GM18873 (cell line): ENCODE measurements at regions not wholly inside any gene's neighbourhood (a gene's known extent, or its start where the extent isn't known, plus 50 kb on each side); places are given as distances from the start of the nearest gene placed in this dataset.

ENCODE experiments used
- ATAC-seq: cut with Tn5 transposase; IDR thresholded peaks from one replicate; pipeline ENCODE4 v1.9.1; 2021; ENCODE audit warnings: mild to moderate bottlenecking, moderate library complexity, moderate number of reproducible peaks; ENCODE audit not compliant: unreplicated experiment, low FRiP score

- ATAC-seq = no peak
Observed at GRCh38 chr9:85215416-85215815, 526.3 kb downstream of the AGTPBP1 start.

DNA sequence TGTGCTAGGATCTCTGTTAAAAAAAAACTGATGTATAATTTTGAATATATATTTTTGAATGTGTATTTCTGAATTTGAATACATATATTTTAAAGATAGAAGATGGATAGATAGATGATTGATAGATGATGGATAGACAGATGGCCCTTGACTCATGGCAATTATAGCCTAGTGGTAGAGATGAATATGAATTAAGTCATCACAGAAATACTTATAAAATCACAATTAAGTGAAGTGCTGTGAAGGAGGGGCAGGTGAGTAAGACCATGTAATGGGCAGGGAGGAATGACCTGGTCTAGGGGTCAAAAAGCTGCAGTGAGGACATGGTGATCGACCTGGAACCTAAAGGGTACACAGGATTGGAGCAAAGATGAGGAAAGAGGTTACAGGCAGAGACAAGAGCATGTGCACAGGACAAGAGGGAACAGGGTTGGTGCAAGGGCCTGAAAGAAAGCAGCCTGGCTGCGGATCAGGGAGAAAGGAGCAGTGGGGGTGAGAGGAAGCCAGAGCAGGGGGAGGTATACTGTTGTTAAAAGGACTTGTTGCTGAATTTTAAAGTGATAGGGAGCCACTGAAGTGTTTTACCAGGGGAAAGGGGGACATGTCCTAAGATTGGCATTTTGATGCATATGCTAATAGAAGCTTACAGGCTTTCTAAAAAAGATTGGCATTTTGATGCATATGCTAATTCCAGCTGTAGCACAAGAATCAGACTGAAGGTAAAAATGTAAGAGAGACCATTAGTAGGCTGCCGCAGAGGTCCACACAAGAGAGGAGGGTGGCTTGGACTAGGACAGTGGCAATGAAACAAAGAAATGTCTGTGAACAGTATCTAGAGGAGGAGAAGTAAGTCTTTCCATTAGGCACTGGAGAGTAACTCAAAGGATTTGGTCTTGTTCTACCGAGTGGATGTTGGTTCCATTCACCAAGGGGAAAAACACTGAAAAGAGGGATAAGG is 527.8 kb downstream of the AGTPBP1 start:
- ATAC-seq = no peak

DNA sequence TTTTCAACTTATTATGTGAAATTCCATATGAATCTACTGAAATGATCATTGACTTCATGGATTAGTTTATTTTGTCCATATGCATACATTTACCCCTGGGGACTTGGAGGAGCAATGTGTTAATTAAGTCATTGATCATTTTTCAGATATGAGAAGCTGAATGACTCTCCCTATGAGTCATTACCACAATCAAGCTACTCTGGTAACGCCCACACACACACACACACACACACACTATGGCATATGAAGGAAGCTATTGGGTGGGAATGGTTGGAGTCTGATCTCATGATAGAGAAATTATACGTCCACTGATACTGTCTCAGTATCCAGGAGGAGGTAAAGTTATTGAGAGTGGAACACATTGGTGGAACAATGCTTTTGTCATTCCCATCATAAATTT is 528.9 kb downstream of the AGTPBP1 start:
- no peak for ATAC-seq

DNA sequence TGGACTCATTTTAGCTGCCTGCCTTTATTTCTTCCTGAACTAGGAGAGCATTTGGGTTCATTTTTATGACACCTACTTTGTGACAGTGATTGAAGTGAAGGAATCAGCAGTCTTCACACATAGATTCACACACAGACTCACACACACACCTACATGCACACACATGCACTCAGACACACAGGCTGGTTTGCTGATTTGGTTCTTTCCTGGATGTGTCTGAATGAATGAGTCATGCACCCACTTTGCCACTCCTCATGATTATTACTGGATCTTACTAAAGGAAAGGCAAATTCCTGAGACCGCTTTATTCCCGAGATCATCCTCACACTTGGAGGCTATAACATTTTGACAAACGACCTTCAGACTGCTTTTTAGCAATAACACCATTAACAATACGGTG is 529.5 kb downstream of the AGTPBP1 start:
- no peak for ATAC-seq

GRCh38 chr9:85208666-85209065 is 533.1 kb downstream of the AGTPBP1 start:
- no peak for ATAC-seq

GRCh38 chr9:85204176-85204575 is 534.6 kb downstream of the NTRK2 start:
- no peak for ATAC-seq

- ATAC-seq = no peak
Observed at GRCh38 chr9:85202596-85202995, 533.1 kb downstream of the NTRK2 start.

GRCh38 chr9:85200726-85201404 is 531.3 kb downstream of the NTRK2 start:
- ATAC-seq = no peak

GRCh38 chr9:85199866-85200495 is 530.5 kb downstream of the NTRK2 start:
- no peak for ATAC-seq

GRCh38 chr9:85192750-85193149 is 523.2 kb downstream of the NTRK2 start:
- ATAC-seq = no peak

GRCh38 chr9:85186218-85186585 is 516.7 kb downstream of the NTRK2 start:
- ATAC-seq = no peak

DNA sequence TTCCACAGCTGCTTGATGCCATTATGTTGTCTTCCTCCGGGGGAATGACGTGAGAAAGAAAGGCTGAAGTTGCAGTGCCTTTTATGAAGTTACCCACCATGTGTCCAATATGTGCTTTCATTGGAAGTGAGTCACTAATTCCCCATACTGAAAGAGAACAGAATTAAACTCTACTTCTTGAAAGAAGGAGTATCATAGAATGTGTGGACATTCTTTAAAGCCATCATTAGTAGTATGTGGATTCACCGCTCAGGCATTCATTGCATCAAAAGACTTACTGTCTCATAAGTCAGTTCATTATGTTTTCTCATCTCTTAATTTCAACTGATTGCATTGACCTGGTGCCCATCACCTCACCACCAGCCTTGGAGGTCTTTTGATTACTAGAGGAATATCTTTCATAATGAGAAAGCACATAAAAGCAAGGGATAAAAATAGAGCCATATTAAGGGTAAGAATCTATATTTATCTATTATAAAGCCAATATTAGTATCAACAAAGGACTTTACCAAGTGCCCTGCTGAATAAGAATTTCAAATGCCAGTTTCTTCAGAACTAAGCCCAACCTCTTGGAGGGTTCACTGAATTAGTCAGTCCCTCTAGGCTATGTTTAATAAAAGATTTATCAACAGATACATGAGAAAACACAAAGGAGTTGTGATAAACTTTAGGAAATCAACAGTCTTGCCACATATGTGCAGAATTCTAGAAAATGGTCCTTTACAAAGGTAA is 516.1 kb downstream of the NTRK2 start:
- no peak for ATAC-seq

DNA sequence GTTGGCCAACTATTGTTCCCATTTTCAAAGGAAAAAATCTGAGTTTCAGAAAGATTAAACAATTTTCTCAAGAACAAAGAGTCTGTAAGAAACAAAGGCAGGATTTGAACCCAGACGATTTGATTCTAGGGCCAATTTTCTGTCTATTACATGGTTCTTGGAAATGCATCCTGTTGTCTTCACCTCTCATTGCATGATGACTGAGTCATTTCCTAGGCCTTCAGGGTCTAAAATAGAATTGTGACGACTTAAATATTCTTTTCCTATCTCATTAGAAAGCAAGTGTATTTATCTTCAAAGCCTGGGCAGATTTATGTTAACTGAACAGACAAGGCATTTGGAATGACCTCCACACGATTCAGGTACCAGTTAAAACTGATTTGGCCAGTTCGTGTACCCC is 512.9 kb downstream of the NTRK2 start:
- ATAC-seq = no peak

DNA sequence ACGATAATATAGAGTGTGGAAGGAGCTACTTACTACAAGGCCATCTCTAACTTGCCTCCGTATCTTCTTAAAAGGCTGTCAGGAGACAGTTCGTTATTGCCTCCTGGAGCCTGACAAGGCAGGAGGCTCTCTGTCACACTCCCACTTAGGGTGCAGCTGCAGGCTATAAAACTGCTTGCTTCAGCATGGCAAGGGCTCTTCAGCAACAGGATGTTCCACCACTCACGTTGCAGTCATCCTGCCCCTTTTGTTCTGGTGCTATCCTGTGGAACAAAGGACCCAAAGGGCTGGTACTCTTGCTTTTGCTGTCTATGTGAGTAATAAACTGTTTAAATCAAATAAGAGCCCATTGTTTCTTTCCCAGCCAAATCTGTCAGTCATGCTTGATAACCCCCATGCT is 508.9 kb downstream of the NTRK2 start:
- no peak for ATAC-seq

- no peak for ATAC-seq
Observed at GRCh38 chr9:85173967-85174366, 504.4 kb downstream of the NTRK2 start.

DNA sequence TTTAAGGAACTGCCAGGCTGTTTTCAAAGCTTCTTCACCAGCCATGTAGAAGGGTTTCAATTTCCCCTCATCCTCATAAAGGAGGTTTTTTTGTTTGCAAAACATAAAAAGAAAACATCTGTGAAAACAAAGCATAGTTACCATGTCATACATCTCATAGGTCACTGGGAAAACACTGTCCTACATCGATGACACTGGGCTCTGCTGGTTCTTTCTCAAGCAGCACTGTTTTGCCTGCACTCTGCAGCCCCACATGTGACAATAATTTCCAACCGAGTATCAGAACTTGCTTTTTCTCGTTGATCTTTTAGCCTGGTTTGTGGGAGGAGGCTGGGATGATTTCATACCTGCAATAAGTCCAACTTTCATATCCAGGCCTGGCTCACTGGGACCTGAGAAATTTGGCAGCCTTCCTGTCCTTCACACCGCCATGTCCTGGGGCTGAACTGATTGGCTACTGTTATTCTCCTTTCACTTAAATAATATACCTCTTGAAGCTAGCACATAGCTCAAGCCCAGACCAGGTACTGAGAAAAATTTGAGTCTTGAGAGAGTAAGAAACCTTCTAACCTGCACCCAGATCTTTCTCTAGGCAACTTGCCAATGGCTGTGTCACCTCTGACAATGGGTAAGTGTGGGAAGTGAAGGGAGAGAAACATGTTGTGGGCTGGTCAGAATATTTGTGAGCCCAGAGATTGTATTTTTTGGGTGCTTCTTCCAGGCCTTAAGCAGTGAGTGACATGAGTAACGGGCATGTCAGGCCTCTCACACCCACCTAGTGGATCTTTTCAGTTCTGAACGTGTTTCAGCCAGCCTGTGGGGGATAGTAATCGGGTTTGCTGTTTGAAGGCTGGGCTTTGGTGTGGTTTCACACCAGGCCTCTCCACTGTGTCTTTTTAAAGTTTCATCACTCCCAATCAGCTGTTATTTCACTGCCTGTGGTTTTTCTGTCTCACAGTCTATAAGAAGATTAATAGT is 502.8 kb downstream of the NTRK2 start:
- no peak for ATAC-seq

GRCh38 chr9:85171163-85171562 is 501.6 kb downstream of the NTRK2 start:
- ATAC-seq = no peak

GRCh38 chr9:85168412-85168811 is 498.9 kb downstream of the NTRK2 start:
- no peak for ATAC-seq

- ATAC-seq = no peak
Observed at GRCh38 chr9:85167146-85167545, 497.6 kb downstream of the NTRK2 start.

GRCh38 chr9:85163825-85164224 is 494.3 kb downstream of the NTRK2 start:
- ATAC-seq = no peak
